B cell (primary cell): ENCODE measurements at regions not wholly inside any gene's neighbourhood (a gene's known extent, or its start where the extent isn't known, plus 50 kb on each side); places are given as distances from the start of the nearest gene placed in this dataset.

ENCODE experiments used
- ATAC-seq: fragments of 200-7000 bp; cut with Tn5 transposase; one replicate; pipeline ENCODE4 v1.10.0; 2021; ENCODE audit warnings: low read depth, mild to moderate bottlenecking, moderate number of reproducible peaks, moderate library complexity
- CTCF ChIA-PET: fragments of 350-600 bp; sonication (Branson Sonifier 250); formaldehyde crosslinking; loops from one replicate; lab custom pipeline; 2021; ENCODE audit warnings: antibody characterized with exemption, inconsistent platforms; lab: Charles Lee
- POLR2A ChIA-PET: fragments of 350-600 bp; sonication (Branson Sonifier 250); formaldehyde crosslinking; loops from one replicate; lab custom pipeline; 2021; ENCODE audit warnings: antibody characterized with exemption; lab: Charles Lee
- DNase-seq: peaks from one replicate; pipeline ENCODE4 v3.0.0; 2013
- H2AFZ ChIP-seq: 2 replicates; pipeline ENCODE4 v1.6.1; 2012; ENCODE audit warnings: mild to moderate bottlenecking, low read depth, low read length; ENCODE audit not compliant: insufficient read depth, poor library complexity, severe bottlenecking
- H3K27ac ChIP-seq, 2 donors: 1 replicate in 1 of 2; 2 replicates in 1 of 2; pipeline ENCODE4 v1.5.1; 2012 to 2013; ENCODE audit warnings: low read length in 2 of 2, mild to moderate bottlenecking in 2 of 2, moderate library complexity in 1 of 2
- H3K27me3 ChIP-seq, 4 experiments: fragments of 200-600 bp in 1 of 4; sonication (generic) in 1 of 4; replicated peaks in 1 of 4; 1 replicate in 2 of 4; 2 replicates in 2 of 4; pipeline versions ENCODE4 v1.6.1 to v1.7.0; 2013 to 2016; ENCODE audit warnings: low read length in 3 of 4, mild to moderate bottlenecking in 2 of 4, mixed read lengths in 1 of 4, moderate library complexity in 1 of 4; ENCODE audit not compliant: insufficient read depth in 4 of 4, control insufficient read depth in 3 of 4; ENCODE audit errors: control extremely low read depth in 1 of 4
- H3K36me3 ChIP-seq, 2 experiments: replicated peaks in 1 of 2; 1 replicate in 1 of 2; 2 replicates in 1 of 2; pipeline versions ENCODE4 v1.6.1 to v1.7.1; 2013; ENCODE audit warnings: low read length in 1 of 2; ENCODE audit not compliant: insufficient read depth in 2 of 2, control insufficient read depth in 1 of 2; ENCODE audit errors: control extremely low read depth in 1 of 2, extremely low read depth in 1 of 2
- H3K4me1 ChIP-seq, 2 donors: fragments of 200-600 bp in 1 of 2; sonication (generic) in 1 of 2; 1 replicate in 1 of 2; 2 replicates in 1 of 2; pipeline versions ENCODE4 v1.5.1 to v1.6.1; 2013 to 2017; ENCODE audit warnings: low read length in 2 of 2; ENCODE audit not compliant: control insufficient read depth in 2 of 2, insufficient read depth in 2 of 2
- H3K4me2 ChIP-seq: replicated peaks from 2 replicates; pipeline ENCODE3; 2012; ENCODE audit warnings: mild to moderate bottlenecking, low read depth, low read length; ENCODE audit not compliant: poor library complexity, severe bottlenecking
- H3K4me3 ChIP-seq, 5 experiments: fragments of 200-600 bp in 1 of 5; sonication (generic) in 1 of 5; 1 replicate in 3 of 5; 2 replicates in 2 of 5; pipeline versions ENCODE4 v1.5.1 to v1.7.0; 2011 to 2016; ENCODE audit warnings: low read length in 4 of 5, mild to moderate bottlenecking in 4 of 5, low read depth in 2 of 5, control low read depth in 1 of 5, moderate library complexity in 1 of 5; ENCODE audit not compliant: insufficient read depth in 1 of 5; ENCODE audit errors: control extremely low read depth in 1 of 5, extremely low read depth in 1 of 5
- H3K79me2 ChIP-seq: fragments of 200-600 bp; sonication (generic); one replicate; pipeline ENCODE4 v1.6.0; 2016; ENCODE audit warnings: low read length; ENCODE audit not compliant: control insufficient read depth, insufficient read depth
- H3K9ac ChIP-seq: fragments of 200-600 bp; sonication (generic); 2 replicates; pipeline ENCODE4 v1.6.1; 2017; ENCODE audit warnings: mild to moderate bottlenecking, low read length, moderate library complexity
- H3K9me3 ChIP-seq, 3 donors: one replicate each; pipeline versions ENCODE4 v1.6.1 to v1.7.1; 2013; ENCODE audit warnings: low read length in 2 of 3; ENCODE audit not compliant: control insufficient read depth in 2 of 3, insufficient read depth in 1 of 3; ENCODE audit errors: control extremely low read depth in 1 of 3
- H4K20me1 ChIP-seq: 2 replicates; pipeline ENCODE4 v1.6.0; 2012; ENCODE audit warnings: mild to moderate bottlenecking, low read length; ENCODE audit not compliant: insufficient read depth, control insufficient read depth, poor library complexity, severe bottlenecking
- H3K27ac Mint-ChIP-seq: one replicate; pipeline ENCODE4 v1.8.0; 2021; ENCODE audit warnings: mixed read lengths
- H3K27me3 Mint-ChIP-seq: one replicate; pipeline ENCODE4 v1.8.0; 2021; ENCODE audit warnings: mixed read lengths
- H3K4me1 Mint-ChIP-seq: one replicate; pipeline ENCODE4 v1.8.0; 2021; ENCODE audit warnings: mixed read lengths
- H3K4me3 Mint-ChIP-seq: one replicate; pipeline ENCODE4 v1.8.0; 2021; ENCODE audit warnings: mixed read lengths
- H3K9me3 Mint-ChIP-seq: one replicate; pipeline ENCODE4 v1.8.0; 2022; ENCODE audit warnings: mixed read lengths; ENCODE audit not compliant: insufficient read depth
- CTCF ChIP-seq: fragments of 200-600 bp; IDR thresholded peaks from one replicate; pipeline ENCODE4 v1.8.0; 2022; ENCODE audit warnings: antibody characterized with exemption, mild to moderate bottlenecking
- EZH2 ChIP-seq: IDR thresholded peaks from 2 replicates; pipeline ENCODE4 v1.6.1; 2012; ENCODE audit warnings: borderline replicate concordance, low read depth, mild to moderate bottlenecking, moderate library complexity, low read length; ENCODE audit not compliant: insufficient read depth, poor library complexity, severe bottlenecking
- WGBS: methylation state at CpG from one replicate; pipeline ENCODE4 v1.1.5; 2013; ENCODE audit warnings: missing lambda C conversion rate; ENCODE audit not compliant: insufficient coverage; 5-methylcytosine and 5-hydroxymethylcytosine counted together
- intact Hi-C: fragments of 100-400 bp; cut with micrococcal nuclease; formaldehyde crosslinking; loops from one replicate; pipeline ENCODE4 v1.10.0; 2022

GRCh38 chr19:29098863-29099481, 114.0 kb downstream of the UQCRFS1 start:
- no peaks in the 10 kb centered on the region for H3K4me1 Mint-ChIP-seq
- Histone ChIP-seq H2AFZ (no peak overlapping the region), H3K79me2 (no peaks in the 10 kb centered on the region), H3K9ac (no peak overlapping the region), H3K4me2 (no peak overlapping the region), H3K27ac (no peak overlapping the region), H4K20me1 (no peaks in the 10 kb centered on the region), H3K36me3 (no peaks in the 10 kb centered on the region), H3K9me3 (peaks cover 0 to 20% (median 0%) of the 10 kb centered on the region in 3 donors), H3K4me3 (no peak overlapping the region), H3K27me3 (no peaks in the 10 kb centered on the region), H3K4me1 (no peaks in the 10 kb centered on the region)
- peaks cover 3% of the 10 kb centered on the region for H3K9me3 Mint-ChIP-seq
- H3K4me3 Mint-ChIP-seq, result no peak overlapping the region
- H3K27me3 Mint-ChIP-seq, result no peaks in the 10 kb centered on the region
- WGBS, result 78% methylated on average over 5 of the region's 10 CpGs
- ATAC-seq, result no peak
- TF ChIP-seq EZH2, result no peak
- TF ChIP-seq CTCF, result no peak
- POLR2A ChIA-PET, result no interaction called here
- CTCF ChIA-PET, result no interaction called here
- intact Hi-C loops, result no loop called here
- no peak overlapping the region for H3K27ac Mint-ChIP-seq
- no peak for DNase-seq

- Mint-ChIP-seq H3K27me3 (no peaks in the 10 kb centered on the region), H3K9me3 (peaks cover 3% of the 10 kb centered on the region), H3K4me1 (no peaks in the 10 kb centered on the region), H3K4me3 (no peak overlapping the region), H3K27ac (no peak overlapping the region)
- ChIA-PET POLR2A (no interaction called here), CTCF (no interaction called here)
- H3K4me1 ChIP-seq, result no peaks in the 10 kb centered on the region
- H3K9me3 ChIP-seq, result peaks cover 0 to 19% (median 0%) of the 10 kb centered on the region in 3 donors
- no peaks in the 10 kb centered on the region for H4K20me1 ChIP-seq
- H3K9ac ChIP-seq, result no peak overlapping the region
- no peaks in the 10 kb centered on the region for H3K79me2 ChIP-seq
- DNase-seq (no peak), ATAC-seq (no peak)
- no peak overlapping the region for H3K4me3 ChIP-seq
- no peak overlapping the region for H3K4me2 ChIP-seq
- WGBS, result 72% methylated on average over 8 of the region's 8 CpGs
- H3K36me3 ChIP-seq, result no peaks in the 10 kb centered on the region
- intact Hi-C loops, result no loop called here
- no peak overlapping the region for H3K27ac ChIP-seq
- H3K27me3 ChIP-seq, result no peaks in the 10 kb centered on the region
- TF ChIP-seq CTCF (no peak), EZH2 (no peak)
- H2AFZ ChIP-seq, result no peak overlapping the region
These were observed 114.9 kb downstream of the UQCRFS1 start for GRCh38 chr19:29098091-29098490.
